Adrenal gland (tissue), 5 donors: ENCODE measurements at regions not wholly inside any gene's neighbourhood (a gene's known extent, or its start where the extent isn't known, plus 50 kb on each side); places are given as distances from the start of the nearest gene placed in this dataset.

Source experiments
- POLR2A ChIP-seq, 2 donors: fragments of 450-650 bp; IDR thresholded peaks; one replicate each; pipeline ENCODE4 v1.6.1; 2017; ENCODE audit warnings: antibody characterized with exemption in 2 of 2, mild to moderate bottlenecking in 2 of 2, moderate library complexity in 1 of 2
- TF ChIP-seq, protein P1 (sequence below), 6 experiments: fragments of 450-650 bp in 4 of 6; fragments of 200-600 bp in 2 of 6; sonication (generic) in 1 of 6; IDR thresholded peaks; 1 replicate in 5 of 6; 2 replicates in 1 of 6; pipeline versions ENCODE4 v1.5.1 to v1.8.0; 2016 to 2021; ENCODE audit warnings: antibody characterized with exemption in 6 of 6, mild to moderate bottlenecking in 2 of 6, moderate library complexity in 1 of 6
- donor health status: DM: no; HTN: no; CAD: no.

DNA sequence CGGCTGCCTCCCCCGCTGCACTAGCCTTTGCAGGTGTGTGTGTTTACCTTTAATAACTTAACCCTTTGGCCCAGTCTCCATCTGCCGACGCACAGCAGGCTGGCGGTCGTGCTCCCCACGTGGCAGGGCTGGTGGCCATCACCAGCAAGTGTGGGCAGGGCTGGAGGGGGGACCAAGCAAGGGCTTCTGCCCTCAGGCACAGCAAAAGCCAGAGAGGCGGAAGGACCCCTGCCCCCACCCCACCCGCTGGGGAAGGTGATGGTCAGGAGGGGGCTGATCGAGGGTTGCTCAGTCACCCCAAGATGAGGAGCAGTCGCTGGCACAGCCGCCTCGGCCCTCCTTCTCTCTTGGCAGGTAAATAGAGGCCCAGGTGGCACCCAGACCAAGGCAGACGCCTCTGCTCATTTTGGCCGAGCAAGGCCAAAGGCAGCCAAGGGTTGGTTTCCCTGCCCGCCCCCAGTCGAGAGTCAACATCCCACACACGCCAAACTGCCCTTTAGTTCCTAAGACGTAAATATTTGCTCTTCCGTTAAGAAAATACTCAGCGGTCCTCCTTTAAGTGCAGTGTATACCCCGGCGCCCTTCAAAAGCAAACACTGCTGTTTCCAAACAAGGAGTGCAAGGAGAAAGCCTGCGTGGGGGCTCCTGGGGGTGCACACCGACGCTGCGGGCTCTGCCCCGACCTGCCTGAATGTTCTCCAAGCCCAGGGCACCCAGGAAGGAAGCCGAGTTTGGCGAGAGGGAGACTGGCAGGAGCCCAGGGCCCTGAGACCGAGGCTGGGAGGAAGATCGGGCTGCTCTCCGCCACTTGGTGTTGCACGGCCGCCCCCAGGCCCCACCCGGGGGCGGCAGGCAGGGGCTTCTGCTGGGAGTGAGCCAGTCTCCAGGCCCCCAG, 82.7 kb downstream of the SIK1 start:
- TF ChIP-seq, protein P1, sequence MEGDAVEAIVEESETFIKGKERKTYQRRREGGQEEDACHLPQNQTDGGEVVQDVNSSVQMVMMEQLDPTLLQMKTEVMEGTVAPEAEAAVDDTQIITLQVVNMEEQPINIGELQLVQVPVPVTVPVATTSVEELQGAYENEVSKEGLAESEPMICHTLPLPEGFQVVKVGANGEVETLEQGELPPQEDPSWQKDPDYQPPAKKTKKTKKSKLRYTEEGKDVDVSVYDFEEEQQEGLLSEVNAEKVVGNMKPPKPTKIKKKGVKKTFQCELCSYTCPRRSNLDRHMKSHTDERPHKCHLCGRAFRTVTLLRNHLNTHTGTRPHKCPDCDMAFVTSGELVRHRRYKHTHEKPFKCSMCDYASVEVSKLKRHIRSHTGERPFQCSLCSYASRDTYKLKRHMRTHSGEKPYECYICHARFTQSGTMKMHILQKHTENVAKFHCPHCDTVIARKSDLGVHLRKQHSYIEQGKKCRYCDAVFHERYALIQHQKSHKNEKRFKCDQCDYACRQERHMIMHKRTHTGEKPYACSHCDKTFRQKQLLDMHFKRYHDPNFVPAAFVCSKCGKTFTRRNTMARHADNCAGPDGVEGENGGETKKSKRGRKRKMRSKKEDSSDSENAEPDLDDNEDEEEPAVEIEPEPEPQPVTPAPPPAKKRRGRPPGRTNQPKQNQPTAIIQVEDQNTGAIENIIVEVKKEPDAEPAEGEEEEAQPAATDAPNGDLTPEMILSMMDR (IDR thresholded peaks at IDR 0.05) = no peak
- TF ChIP-seq POLR2A (IDR thresholded peaks at IDR 0.05) = no peak
